CMK (cell line): ENCODE measurements at regions not wholly inside any gene's neighbourhood (a gene's known extent, or its start where the extent isn't known, plus 50 kb on each side); places are given as distances from the start of the nearest gene placed in this dataset.

Experiments
- DNase-seq: peaks from one replicate; pipeline ENCODE4 v3.0.0-alpha.2; 2010; ENCODE audit warnings: low read depth

- DNase-seq = no peak
Observed at GRCh38 chr4:130172156-130172555, 1076.2 kb downstream of the C4orf33 start.

DNA sequence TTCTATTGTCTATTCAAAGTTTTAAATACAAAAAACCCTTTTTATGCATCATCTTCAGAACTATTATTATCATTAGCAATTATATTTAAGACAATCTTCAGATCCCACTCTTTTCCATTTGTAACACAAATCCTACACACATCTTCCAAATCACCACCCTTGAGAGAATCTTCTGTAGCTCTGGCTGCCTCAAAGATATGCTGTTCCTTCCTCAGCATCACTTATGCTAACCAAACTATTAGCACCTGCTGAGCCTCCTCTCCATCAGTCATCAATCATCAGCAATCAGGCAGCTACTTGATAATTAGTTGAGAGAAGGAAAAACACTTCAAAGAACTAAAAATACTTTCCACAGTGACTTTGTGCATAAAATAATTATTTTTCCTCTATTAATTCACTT lies 1082.2 kb downstream of the C4orf33 start:
- no peak for DNase-seq

DNA sequence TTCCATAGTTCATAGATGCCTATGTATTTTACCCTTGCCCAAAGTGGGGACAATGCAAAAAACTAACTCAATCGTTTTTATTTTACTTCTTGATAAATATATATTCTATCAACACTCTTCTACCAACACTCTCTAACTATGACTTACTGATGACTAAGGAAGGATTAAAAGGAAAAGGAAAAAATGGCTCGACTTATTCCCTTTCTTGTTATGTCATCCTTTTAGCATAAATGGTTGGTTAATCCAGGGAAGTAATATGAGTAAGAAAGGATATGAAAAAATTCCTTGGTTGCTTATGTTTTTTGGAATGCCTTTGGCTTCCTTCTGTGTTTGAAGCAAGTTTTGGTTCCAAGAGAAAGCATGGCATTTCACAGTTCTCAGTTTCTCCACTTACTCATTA lies 1087.1 kb downstream of the C4orf33 start:
- no peak for DNase-seq

- no peak for DNase-seq
Observed at GRCh38 chr4:130183766-130184165, 1087.8 kb downstream of the C4orf33 start.

DNA sequence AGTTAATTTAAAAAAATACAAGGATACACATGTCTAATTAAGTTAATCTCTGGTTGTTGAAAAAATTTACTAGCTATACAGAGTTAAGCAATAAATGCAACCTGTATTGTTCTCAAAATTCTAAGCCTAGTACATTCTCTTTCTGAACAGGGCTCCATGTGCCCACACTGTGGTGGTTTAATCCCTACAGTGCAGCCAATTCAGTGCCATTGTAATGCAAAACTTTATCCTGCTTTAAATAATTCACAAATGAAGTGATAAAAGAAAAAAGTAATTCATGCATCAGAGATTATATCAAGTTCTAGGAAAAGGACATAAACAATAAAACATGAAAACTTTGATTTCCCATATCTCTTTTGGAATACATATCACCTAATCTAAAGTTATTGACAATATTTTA lies 1089.2 kb downstream of the C4orf33 start:
- no peak for DNase-seq

DNA sequence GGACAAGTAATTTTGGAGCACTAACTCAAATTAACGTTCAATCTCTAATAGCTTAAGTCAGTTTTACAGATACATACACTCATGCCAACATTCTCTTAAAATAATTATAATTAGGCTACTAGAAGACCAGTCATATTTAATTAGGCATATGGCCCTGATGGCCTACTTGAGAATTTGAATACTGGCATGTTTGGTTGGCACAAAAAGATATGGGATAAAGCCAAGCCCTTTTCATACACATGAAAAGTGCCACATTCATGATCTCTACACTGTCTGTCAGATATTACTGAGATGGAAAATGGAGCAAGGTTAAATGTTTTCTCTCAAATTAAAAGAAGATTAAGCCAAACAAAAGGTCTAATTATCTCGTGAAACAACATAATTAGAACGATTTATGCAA lies 1091.0 kb downstream of the C4orf33 start:
- no peak for DNase-seq

DNA sequence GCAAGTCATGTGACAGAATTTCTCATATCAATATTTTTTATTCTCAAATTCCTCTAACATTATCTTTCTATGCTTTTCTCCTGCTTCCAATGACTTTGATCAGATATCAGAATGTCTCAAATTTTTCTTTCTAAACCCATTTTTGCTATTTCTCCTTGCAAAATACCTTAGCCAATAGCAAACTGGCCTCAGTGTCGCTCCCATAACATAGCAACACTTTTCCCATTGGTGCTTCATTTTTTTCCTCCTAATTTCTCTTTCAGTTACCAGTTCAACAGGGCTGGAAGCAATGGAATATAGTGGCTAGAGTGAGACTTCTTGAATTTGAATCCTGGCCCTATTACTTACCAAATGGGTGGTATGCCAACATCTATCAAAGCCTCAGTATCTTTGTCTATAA lies 1091.6 kb downstream of the C4orf33 start:
- no peak for DNase-seq

- DNase-seq = no peak
Observed at GRCh38 chr4:130192787-130193186, 1096.8 kb downstream of the C4orf33 start.

GRCh38 chr4:130197946-130198345 lies 1102.0 kb downstream of the C4orf33 start:
- DNase-seq = no peak

GRCh38 chr4:130203571-130203970 lies 1107.6 kb downstream of the C4orf33 start:
- no peak for DNase-seq

GRCh38 chr4:130210864-130211263 lies 1114.9 kb downstream of the C4orf33 start:
- DNase-seq = no peak

DNA sequence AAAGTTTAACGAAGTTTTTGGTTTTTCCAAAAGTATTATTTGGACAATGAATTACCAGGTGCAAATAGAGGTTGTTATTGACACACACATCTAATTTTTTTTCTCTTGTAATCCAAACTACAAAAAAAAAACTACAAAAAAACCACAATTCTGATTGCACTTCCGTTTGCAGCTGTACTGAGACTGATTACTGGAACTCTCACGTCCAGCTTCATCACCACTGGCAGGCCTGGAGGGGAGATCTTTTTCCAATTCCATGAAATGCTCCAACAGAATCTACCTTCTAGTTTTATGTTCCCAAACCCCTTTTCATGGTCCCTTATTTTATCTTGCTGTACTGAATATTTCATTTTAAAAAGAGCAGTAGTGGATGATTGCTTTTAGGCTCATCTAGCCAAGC lies 1118.3 kb downstream of the C4orf33 start:
- no peak for DNase-seq

GRCh38 chr4:130233377-130234047 lies 1137.6 kb downstream of the C4orf33 start:
- DNase-seq = no peak

DNA sequence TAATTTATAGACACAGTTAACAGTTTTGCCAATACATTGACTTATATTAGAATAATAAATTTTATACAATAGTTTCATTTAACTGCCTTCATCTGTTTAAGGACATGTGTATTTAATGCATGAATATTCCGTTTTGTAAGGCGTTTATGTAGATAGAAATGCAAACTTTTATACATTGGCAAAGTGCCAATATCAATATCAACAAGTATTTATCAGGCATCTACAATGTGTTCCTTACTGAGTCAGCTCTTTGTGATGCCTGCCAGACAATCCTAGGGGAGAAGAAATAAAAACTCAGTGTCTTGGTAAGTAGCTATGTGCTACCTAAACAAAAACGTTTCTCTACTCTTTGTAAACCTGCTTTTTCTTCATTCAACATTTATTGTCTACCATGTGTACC lies 1142.2 kb downstream of the C4orf33 start:
- DNase-seq = no peak

- no peak for DNase-seq
Observed at GRCh38 chr4:130249002-130249401, 1153.0 kb downstream of the C4orf33 start.

- DNase-seq = no peak
Observed at GRCh38 chr4:130257271-130257670, 1161.3 kb downstream of the C4orf33 start.

GRCh38 chr4:130266814-130267213 lies 1170.9 kb downstream of the C4orf33 start:
- DNase-seq = no peak

- no peak for DNase-seq
Observed at GRCh38 chr4:130288576-130288975, 1192.6 kb downstream of the C4orf33 start.

GRCh38 chr4:130293692-130294091 lies 1197.7 kb downstream of the C4orf33 start:
- no peak for DNase-seq

DNA sequence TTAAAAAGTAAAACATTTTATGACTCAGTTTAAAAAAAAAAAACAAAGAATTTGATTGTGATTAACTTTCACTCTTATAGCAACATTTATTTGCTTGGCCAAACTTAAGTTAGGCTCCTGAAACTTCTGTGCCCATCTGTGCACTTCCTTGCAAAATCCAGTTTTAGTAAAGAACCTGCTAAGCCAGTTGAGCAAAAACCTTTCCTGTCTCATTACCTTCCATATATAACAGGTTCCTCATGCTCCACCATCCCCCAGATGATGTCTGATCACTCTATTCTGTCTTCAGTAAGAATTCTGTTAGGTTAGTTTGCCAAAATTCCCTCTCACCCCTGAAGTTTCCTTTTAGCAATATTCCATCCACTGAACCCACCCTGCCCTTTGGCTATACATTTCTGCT lies 1200.5 kb downstream of the C4orf33 start:
- DNase-seq = no peak

GRCh38 chr4:130306566-130306965 lies 1210.6 kb downstream of the C4orf33 start:
- DNase-seq = no peak

- no peak for DNase-seq
Observed at GRCh38 chr4:130309221-130309620, 1213.3 kb downstream of the C4orf33 start.

DNA sequence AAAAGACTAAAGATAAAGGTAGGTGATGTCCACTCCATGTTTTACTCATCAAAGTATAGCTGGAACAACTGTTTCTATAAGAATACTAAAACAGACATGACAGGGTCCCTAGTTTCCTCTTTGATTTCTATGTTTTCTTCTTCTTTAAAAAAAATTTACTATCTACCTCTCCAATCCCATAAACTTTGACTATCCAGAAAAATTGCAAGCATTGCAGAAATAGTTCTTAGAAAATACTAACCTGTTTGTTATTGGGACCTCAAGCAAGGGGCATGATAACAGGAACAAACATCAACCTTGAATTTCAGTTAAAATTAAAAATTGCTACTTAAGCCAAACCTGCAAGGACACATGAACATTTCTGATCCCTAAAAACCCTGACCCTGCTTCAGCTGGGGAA lies 1226.5 kb downstream of the C4orf33 start:
- DNase-seq = no peak

DNA sequence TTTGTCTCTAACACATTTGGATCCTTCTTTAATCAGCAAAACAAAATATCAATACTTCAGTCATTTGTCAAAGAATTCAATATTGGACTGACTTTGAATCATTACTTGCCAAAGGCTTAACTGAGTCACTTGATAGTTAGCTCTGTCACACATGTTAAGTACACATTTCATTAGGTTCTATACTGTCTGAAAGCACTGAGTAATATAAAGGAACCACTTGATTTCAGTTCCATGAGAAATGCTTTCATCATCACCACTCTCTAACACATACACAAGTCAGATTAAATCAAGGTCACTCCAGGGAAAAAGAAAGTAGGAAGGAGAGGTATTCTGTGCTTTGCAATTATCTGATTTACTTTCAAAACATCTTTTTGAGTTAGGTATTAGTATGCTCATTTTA lies 1233.1 kb downstream of the C4orf33 start:
- DNase-seq = no peak
